ENCODE measurements at regions not wholly inside any gene's neighbourhood (a gene's known extent, or its start where the extent isn't known, plus 50 kb on each side); places are given as distances from the start of the nearest gene placed in this dataset.

DNA sequence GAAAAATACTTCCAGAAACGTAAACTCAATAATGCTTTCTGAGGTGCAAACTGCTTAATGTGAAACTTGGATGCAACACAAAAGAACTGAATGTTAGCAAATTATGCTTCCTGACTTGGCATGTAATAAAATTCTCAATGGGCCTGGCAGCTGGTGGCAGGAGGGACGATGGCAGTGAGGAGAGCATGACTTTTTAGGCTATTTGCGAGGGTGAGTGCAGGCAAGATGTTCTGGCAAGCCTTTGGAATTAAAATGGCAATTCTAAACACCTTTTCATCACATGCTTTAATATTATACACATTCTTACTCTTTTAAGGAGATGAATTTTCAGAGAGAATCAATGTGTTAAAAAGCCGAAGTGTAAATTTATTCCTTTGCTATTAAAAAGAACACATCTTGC is 224.8 kb upstream of the CDH4 start:
- DNase-seq (ENCODE audit: low read depth): no peak

DNA sequence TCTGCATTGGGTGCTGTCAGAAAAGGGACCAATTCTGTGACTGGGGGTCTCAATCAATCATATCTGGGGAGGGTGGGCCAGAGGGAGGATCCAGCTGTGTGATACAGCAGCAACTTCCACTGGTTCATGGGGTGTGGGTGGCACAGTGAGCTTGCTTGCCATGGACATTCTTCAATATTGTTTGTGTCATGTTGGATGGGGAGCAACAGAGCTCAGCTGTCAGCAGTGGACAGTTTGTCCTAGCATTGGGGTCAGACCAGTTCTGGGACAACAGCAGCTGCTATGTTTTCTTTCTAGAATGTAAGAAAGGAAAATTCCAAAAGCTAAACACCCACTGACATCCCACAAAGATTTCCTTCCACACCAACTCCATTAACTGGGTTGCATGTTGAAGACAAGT is 221.9 kb upstream of the CDH4 start:
- no peak for DNase-seq (ENCODE audit: low read depth)

DNA sequence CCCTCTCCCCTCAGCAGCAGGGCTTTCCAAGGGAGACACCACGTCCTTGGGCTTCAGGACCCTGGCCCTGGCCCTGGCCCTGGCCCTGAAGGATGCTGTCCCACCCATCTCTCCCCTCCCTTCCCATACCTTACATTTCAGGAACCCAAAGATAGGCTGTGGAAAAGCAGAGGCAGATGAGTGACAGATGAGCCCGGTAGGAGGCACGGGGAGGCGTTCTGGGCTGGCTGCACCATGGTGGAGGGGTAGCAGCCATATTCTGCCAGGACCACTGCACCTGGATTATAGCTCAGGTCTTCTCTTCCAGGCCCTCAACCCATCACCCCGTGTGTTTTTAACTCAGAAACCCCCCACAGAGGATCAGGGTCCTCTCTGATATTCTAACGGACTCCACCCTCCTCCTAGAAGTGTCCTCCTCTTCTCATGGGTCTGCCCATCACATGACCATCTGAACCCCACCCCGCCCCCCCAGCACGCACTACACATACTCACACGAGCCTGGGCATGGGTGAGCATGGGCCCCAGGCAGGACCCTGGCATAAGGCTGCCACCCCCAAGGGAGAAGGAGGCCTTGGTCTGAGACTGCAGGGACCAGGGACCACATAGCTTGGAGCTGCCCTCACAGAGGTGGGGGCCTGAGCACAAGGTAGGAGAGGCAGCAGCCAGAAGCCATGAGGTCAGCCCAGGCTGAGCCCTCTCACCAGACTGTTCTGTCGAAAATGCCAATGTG is 220.8 kb upstream of the CDH4 start:
- DNase-seq (ENCODE audit: low read depth): no peak

DNA sequence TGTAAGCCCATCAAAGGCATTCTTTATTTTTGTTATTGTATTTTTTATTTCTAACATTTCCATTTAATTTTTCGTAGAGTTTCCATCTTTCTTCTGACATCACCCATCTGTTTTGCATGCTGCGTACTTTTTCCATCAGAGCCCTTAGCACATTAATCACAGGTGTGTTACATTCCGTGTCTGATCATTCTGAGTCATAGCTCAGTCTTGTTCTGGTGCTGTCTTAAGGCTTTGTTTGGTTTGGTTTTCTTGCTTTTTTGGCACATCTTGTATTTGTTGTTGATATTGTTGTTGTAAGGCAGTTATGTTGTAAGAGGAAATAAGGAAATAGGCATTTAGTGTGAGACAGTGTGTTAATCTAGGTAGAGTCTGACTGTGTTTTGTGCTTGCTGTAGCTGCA is 214.6 kb upstream of the CDH4 start:
- no peak for DNase-seq (ENCODE audit: low read depth)

DNA sequence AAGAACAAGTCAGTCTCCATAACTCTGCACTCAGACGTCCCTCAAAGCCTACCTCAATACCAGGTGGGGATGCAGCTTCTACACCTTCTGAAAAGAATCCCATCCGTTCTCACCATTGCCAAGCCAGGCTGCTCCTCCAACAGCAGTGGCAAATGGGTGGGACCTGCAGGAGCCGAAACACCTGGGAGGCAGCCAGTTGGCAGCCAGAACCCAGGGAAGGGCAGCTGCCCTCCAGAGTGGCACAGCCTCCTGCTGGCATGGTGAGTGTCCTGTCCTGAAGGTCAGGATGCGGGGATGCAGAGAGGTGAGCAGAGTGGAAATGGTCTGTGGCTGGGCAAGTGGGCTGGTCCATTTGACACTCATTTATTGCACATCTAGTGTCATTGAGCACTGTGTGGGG is 210.6 kb upstream of the CDH4 start:
- DNase-seq (ENCODE audit: low read depth): no peak

DNA sequence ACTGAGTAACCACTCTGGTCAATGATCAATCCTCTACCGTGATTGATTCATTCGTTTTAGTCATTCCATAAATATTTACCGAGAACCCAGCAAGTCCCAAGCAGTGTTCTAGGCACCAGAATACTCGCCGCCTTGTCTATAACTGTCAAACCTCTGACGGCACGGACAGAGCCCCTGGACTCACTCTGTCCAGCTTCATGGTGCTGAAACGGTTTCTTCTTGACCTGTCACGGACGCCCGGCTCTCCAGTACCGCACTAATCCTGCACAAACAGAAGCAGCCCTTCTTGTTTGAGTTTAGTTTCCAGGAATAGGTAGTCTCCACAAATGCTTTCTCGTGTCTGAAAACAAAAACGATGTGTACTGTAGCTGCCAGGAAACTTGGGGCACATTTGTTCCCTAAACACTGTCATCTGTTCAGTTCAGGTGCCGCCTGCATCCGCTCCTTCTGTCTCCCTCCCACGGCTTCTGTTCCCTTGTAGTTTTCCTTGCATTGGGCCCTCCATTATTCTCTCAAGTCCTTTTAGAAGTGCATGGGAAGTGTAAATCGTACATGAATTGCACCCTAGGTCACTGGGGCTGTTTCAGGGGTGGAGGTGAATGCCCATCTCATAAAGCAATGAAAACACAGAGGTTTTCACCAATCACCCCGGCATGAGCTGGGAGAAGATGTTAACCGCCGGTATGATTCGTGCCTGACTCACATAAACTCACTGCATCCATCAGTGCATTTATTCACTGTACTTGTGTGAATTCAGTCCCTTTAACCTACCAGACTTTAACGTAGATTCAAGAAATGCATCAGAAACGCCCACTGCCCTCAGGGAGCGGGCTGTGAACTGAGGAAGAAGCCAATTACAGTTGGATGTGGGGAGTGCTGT is 209.3 kb upstream of the CDH4 start:
- DNase-seq (ENCODE audit: low read depth): peak; percentile 18

DNA sequence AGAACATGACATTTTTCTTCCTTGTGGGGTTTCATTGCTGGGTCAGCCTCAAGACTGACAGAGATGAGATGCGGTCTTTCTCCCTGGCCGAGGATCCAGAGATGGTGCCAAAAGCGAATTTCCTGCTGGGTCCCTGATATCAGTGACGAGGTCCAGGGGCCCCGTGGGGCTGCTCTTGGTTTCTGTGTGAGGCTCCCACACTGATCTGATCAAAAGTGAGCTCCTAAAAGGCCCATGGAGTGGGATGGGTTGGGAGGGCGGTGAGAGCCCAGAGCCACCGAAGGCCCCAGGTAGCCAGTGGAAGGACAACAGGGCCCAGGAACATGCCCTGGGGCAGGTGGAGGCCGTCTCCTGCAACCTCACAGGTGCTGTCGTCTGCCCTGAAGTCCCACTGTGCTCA is 208.4 kb upstream of the CDH4 start:
- DNase-seq (ENCODE audit: low read depth): no peak

DNA sequence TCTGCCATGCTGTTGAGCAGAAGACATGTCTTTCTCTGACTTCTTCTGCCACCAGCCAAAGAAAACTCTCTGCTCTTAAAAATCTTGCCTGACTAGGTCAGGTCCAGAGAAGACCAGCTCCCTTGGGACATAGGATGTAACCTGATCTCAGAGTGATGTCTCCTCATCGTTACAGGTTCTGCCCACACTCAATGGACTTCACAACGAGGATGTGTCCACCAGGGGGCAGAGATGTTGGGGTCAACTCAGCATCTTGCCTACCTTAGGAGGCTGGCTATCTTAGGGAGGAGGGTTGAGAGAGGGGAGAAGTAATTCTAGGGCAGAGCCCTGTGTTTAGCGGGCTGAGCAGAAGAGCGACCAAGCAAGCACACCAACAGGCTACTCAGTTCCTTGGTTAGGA is 207.6 kb upstream of the CDH4 start:
- DNase-seq (ENCODE audit: low read depth): peak; percentile 4

DNA sequence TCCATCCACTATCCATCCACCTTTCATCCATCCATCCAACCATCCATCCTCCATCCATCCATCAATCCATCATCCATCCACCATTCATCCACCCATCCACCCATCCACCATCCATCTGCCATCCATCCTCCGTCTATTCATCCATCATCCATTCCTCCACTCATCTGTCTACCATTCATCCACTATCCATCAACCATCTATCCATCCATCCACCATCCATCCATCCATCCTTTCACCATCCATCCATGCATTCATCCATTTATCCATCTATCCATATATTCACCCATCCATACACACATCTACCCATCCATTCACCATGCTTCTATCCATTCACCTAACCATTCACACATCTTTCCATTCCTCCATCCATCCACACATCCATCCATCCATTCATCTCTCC is 207.0 kb upstream of the CDH4 start:
- DNase-seq (ENCODE audit: low read depth): no peak

DNA sequence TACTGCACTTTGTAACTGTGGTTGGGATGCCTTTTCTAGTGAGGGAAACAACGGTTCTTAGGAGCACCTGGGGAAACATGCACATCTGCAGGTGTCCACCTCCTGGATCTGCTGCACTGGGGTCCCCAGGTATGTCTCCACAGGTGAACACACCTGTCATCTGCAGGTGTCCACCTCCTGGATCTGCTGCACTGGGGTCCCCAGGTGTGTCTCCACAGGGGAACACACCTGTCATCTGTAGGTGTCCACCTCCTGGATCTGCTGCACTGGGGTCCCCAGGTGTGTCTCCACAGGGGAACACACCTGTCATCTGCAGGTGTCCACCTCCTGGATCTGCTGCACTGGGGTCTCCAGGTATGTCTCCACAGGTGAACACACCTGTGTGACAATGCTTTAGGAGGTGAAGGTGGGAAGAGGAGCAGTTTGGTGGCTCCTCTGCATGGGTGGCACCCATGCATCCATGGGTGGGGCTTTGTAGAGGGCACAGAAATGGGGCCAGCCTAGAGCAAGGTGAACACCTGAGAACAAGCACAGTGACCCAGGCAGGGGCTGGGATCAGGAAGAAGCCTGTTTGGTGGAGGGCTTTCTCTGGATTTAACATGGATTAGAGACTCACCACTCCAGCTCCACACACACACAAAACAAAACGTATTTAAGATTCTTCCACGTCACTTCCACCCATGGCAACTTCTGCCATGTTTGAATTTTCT is 206.0 kb upstream of the CDH4 start:
- no peak for DNase-seq (ENCODE audit: low read depth)

DNA sequence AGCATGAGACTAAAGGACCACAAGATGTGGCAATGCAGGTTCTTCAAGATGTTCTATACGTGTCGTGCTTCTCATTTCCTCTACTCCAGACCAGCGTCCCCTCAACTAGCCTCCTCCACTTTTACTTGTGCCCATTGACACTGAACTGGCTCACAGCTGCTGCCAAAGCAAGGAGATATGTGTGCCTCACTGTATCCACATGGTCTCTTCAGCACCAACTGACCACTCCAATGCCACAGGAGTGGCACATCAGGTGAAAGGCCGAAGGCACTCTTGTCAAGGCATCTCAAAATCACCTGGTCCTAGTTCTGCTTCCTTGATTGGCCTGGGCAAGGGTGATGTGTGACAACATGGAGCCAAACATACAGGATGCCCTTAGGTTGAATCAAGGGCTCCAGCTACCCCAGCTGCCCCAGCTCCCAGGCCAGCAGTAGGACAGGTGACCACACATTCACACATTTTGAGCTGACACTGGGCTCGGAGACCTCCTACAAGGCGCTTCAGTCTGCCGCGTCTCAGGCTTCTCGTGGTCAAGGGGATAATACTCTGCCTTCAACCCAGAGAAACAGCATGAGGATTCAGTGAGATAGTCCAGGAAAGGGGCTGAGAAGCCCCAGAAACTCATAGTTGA is 205.2 kb upstream of the CDH4 start:
- no peak for DNase-seq (ENCODE audit: low read depth)

DNA sequence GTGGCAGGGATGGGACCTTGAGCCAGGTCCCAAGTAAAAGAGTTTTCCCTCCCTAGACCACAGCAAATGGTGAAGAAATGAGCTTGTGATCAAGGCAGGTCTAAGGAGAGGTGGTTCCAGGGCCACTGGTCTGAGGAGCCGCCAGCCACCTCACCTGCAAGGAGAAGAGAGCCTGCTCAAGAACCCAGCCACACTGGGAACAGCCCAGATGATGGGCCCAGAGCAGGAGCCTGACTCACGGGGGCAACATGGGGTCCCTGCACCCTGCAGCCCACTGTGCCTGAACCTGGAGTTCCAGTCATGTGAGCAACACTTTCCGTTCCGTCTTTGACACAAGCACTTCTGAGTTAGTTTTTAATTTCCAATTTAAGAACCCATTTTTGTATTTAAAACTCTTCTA is 204.5 kb upstream of the CDH4 start:
- DNase-seq (ENCODE audit: low read depth): no peak

DNA sequence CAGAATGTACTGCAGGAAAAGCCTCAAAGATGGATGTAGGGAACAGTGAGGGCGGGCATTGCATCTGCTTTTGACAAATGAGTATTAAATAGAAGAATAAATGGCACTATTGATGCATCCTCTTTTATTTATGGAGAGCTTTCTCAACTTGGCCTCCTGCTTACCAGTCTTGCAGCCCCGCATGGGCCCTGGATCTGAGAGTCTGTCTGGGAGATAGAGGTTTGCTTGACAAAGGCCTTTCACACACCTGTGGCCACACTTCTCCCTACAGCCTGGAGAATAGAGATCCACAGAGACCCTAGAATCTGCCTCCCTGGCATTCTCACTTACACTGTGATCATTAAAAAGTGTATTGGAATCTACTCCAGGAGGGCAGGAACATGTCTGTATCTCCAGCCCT is 203.8 kb upstream of the CDH4 start:
- no peak for DNase-seq (ENCODE audit: low read depth)

DNA sequence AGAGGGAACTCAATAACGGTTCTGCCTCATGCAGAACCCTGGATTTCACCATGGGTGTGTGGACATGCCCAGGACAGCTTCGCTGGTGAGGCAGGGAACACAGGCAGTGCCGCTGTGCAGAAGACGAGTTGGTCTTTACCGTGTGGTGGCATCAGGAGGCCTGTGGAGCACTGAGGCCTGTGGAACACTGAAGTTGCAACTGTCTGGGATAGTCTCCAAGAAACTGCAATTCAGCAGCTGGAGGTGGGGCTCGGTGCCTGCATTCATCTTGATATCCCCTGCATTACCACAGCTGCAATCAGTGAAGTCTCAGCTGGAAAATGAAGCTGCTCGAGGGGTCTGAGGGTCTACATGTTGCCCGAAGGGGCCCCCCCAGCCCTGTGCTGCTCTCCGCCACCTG is 202.4 kb upstream of the CDH4 start:
- DNase-seq (ENCODE audit: low read depth): no peak

DNA sequence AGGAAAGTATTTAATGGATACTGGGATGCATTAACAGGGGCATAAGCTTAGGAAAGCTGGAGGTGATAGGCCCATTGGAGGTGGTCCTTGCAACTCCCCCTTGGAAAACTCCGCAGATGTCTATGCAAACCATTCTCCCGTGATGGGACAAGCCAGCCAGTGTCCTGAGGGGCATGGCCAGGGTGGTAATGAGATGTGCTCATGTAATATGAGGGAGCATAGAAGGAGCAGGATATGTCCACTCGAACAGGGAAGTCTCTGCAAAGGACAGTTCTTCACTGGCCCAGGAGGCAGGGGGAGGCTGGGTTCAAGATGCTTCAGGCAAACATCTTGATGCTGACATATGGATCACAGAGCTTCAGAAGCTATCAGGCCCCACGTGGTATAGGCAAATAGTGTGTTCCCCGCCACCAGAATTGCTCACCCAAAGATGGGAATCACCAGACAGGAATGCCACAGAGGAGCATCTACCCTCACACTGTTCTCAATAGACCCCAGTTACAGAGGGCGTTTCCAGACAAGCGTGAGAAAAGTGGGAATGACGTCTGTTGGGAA is 201.6 kb upstream of the CDH4 start:
- DNase-seq (ENCODE audit: low read depth): no peak

DNA sequence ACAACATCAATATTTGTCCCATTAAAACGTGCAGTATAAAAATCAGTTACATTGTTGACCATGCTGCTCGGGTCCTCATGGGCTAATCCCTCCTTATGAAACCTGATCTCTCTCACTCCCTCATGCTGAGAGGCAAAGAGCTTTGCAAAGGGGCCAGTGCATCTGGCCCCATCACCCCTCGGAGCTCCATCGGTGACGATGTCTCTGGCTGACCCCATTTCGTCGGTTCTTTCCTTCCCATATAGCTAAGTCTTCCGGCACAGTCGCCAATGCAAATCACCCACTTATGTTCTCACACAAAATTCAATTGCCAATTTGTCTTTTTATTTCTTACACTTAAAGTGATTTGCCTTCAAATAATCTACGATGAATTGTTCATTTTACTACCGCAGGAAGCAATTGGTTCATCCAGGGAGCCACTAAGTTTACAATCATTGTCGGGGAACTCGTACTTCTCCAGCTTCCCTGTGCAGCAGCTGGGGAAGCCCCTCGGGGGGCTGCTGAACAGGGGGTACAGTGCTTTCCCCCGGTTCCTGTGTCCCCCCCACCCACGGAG is 199.8 kb upstream of the CDH4 start:
- DNase-seq (ENCODE audit: low read depth): no peak

DNA sequence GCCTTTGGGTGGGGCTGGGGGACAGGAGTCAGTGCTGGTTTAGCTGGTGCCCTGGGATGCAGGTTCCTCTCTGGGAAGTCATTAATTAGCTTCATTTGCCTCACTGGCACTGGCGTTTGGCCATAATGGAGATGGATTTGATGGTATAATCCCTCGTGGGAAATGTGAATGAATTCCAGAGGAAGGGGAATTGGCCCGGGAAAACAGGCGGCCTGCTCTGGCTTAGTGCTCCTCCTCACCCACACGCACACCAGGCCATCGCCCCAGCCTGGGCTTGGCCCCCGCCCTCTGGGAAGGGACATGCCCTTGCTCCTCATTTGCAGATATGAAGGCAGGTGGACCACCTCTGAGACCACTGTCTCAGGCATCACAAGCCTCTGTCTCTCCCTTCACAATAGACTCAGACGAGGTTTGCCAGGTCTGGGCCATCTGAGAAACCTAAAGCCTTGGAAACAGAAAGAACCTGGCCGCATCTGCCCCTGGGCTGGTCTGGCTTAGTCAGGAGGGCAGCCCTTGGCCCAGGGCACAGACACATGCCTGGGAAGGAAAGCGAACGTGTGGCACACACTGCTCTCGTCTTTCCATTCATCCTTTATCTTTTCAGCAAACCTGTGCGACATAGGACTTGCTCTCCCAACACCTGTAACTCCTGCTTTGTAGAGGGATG is 199.2 kb upstream of the CDH4 start:
- DNase-seq (ENCODE audit: low read depth): no peak

DNA sequence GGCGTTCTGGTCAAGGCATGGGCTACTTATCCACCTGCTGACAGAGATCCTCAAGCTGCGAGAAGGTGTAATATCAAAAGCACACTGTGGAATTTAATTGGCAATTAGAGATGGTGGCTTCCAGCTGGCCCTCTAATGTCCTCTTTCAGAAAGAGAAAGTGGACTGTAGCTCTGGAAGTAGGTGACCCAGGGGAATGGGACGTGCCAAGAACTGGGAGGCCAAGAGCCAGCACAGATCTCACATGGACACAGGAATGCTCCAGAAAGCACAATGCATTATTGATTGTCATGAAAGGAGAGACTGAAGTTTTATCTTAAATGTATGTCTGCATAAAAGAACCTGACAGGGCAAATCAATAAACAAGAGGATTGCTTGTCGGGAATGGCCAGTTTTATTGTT is 198.6 kb upstream of the CDH4 start:
- no peak for DNase-seq (ENCODE audit: low read depth)

DNA sequence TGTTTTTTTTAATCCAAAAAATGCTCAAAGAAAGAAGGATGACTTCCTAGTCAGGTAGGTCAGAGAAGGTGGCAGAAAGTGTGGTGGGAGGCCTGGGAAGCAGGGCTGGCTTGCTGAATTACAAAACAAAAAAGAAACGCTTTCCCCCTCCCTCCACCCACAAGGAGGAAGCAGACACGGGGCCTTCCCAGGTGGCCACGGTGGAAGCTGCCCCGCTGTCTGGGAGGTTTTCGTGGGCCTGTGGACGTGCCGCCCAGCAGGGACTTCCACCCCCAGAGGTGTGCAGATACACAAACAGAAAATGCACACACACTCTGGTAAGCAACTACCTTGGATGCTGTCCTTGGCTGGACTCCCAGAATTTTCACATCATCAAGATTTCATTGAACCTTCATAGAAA is 198.2 kb upstream of the CDH4 start:
- no peak for DNase-seq (ENCODE audit: low read depth)

DNA sequence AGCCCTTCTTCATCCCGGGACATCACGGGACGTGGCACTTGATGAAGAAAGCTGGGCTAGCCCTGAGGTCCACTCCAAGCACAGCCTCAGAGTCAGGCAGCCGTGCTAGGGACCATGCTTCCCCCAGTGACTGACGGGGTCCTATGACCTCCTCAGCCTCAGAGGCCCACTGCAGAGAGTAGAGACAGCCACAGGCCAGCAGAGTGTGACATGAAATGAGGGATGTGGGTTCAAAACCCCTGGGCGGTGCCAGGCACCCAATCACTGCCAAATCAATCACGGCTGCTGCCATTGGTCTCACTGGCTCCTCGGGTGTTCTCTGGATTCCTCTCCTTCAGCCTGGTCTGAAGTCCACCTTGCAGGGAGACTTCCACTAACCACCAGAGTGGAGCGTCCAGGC is 197.7 kb upstream of the CDH4 start:
- DNase-seq (ENCODE audit: low read depth): no peak
